ENCODE measurements at regions not wholly inside any gene's neighbourhood (a gene's known extent, or its start where the extent isn't known, plus 50 kb on each side); places are given as distances from the start of the nearest gene placed in this dataset.

DNA sequence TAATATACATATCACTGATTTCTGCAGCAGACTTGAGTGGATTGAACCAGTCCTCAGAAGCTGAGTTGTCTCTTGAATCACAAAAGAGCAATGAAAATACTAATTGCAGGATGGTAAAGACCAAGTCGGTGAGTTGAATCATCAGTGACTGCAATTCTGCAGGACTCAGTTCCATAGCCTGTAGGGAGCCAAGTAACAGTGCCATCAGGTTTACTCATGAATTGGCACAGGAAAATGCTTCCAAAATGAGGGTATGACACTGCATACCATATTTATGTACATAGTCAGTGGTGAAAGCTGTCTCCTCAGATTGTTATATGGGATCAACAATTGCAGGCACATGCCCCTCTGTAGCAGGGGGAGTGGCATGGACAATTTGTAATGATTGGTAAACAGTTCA lies 192.8 kb downstream of the CCNG2 start:
- TF ChIP-seq, protein P1, sequence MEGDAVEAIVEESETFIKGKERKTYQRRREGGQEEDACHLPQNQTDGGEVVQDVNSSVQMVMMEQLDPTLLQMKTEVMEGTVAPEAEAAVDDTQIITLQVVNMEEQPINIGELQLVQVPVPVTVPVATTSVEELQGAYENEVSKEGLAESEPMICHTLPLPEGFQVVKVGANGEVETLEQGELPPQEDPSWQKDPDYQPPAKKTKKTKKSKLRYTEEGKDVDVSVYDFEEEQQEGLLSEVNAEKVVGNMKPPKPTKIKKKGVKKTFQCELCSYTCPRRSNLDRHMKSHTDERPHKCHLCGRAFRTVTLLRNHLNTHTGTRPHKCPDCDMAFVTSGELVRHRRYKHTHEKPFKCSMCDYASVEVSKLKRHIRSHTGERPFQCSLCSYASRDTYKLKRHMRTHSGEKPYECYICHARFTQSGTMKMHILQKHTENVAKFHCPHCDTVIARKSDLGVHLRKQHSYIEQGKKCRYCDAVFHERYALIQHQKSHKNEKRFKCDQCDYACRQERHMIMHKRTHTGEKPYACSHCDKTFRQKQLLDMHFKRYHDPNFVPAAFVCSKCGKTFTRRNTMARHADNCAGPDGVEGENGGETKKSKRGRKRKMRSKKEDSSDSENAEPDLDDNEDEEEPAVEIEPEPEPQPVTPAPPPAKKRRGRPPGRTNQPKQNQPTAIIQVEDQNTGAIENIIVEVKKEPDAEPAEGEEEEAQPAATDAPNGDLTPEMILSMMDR (IDR thresholded peaks at IDR 0.05): no peak
- TF ChIP-seq EZH2phosphoT487 (IDR thresholded peaks at IDR 0.05): no peak
- no peak for TF ChIP-seq EZH2 (IDR thresholded peaks at IDR 0.05)
